K562 (cell line): ENCODE measurements at regions not wholly inside any gene's neighbourhood (a gene's known extent, or its start where the extent isn't known, plus 50 kb on each side); places are given as distances from the start of the nearest gene placed in this dataset.

Source experiments
- ATAC-seq: fragments of 200-7000 bp; cut with Tn5 transposase; 3 replicates; pipeline ENCODE4 v1.9.1; 2020; ENCODE audit warnings: moderate library complexity
- BruUV-seq: library from RNA; stranded (reverse); fragments of 400-500 nt; replicated peaks from 2 replicates; lab custom pipeline; 2021; lab: Mats Ljungman, UMichigan
- CTCF ChIA-PET: fragments of 300-600 bp; formaldehyde crosslinking; extraction: SDS; loops from one replicate; lab custom pipeline; 2021; ENCODE audit warnings: low intra/inter-chr PET ratio; lab: Yijun Ruan, JAX
- POLR2A ChIA-PET: fragments of 300-600, 350-650 bp; sonication (Branson Sonifier 250); formaldehyde crosslinking; extraction: SDS; loops from one replicate; lab custom pipeline; 2021; ENCODE audit warnings: antibody characterized with exemption, inconsistent platforms; lab: Yijun Ruan, JAX
- DNase-seq, 4 experiments: peaks; one replicate each; pipeline versions ENCODE4 v3.0.0 to v3.0.0-alpha.2; 2011 to 2018; ENCODE audit warnings: low spot score in 3 of 4, mixed read lengths in 3 of 4; ENCODE audit errors: extremely low read depth in 1 of 4
- FAIRE-seq: peaks from 2 replicates; lab custom pipeline; 2011; peaks lifted over from hg19 to GRCh38; lab: Jason Lieb, UNC
- H2AFZ ChIP-seq: 2 replicates; pipeline ENCODE4 v1.6.0; 2011; ENCODE audit warnings: low read depth, low read length, control low read depth, inconsistent platforms
- H3K27ac ChIP-seq: fragments of 200-600 bp; 3 replicates; pipeline ENCODE4 v1.8.0; 2011; ENCODE audit warnings: low read depth, mild to moderate bottlenecking, control low read depth, inconsistent platforms, low read length, moderate library complexity, mixed read lengths; ENCODE audit errors: extremely low read depth
- H3K27me3 ChIP-seq, 2 experiments: fragments of 300-600 bp in 1 of 2; 2 replicates in 1 of 2; 3 replicates in 1 of 2; pipeline versions ENCODE4 v1.6.0 to v1.8.0; 2011; ENCODE audit warnings: inconsistent platforms in 2 of 2, low read length in 2 of 2, mild to moderate bottlenecking in 1 of 2, mixed read lengths in 1 of 2, moderate library complexity in 1 of 2; ENCODE audit not compliant: control insufficient read depth in 2 of 2, insufficient read depth in 2 of 2
- H3K36me3 ChIP-seq: fragments of 300-600 bp; 3 replicates; pipeline ENCODE4 v1.8.0; 2011; ENCODE audit warnings: mild to moderate bottlenecking, low read length, inconsistent platforms; ENCODE audit not compliant: control insufficient read depth, insufficient read depth
- H3K4me1 ChIP-seq, 2 experiments: fragments of 200-600 bp in 1 of 2; replicated peaks in 1 of 2; 2 replicates in 1 of 2; 3 replicates in 1 of 2; pipeline versions ENCODE4 v1.5.1 to v1.8.0; 2011; ENCODE audit warnings: inconsistent platforms in 2 of 2, low read length in 2 of 2, mild to moderate bottlenecking in 1 of 2, mixed read lengths in 1 of 2, moderate library complexity in 1 of 2; ENCODE audit not compliant: control insufficient read depth in 2 of 2, insufficient read depth in 2 of 2
- H3K4me2 ChIP-seq: 2 replicates; pipeline ENCODE4 v1.6.1; 2011; ENCODE audit warnings: low read length, control low read depth, inconsistent platforms, mixed read lengths; ENCODE audit not compliant: insufficient read depth
- H3K4me3 ChIP-seq: fragments of 200-600 bp; sonication (generic), shearing (Covaris generic); 2 replicates; pipeline ENCODE4 v1.5.1; 2016; ENCODE audit warnings: control low read depth, inconsistent platforms
- H3K79me2 ChIP-seq: fragments of 200-600 bp; 3 replicates; pipeline ENCODE4 v1.8.0; 2011; ENCODE audit warnings: low read length, inconsistent platforms; ENCODE audit not compliant: control insufficient read depth, insufficient read depth
- H3K9ac ChIP-seq, 2 experiments: 2 replicates each; pipeline versions ENCODE4 v1.6.0 to v1.6.1; 2011; ENCODE audit warnings: low read depth in 2 of 2, low read length in 2 of 2, control low read depth in 1 of 2, inconsistent platforms in 1 of 2, mild to moderate bottlenecking in 1 of 2, mixed read lengths in 1 of 2; ENCODE audit not compliant: insufficient read depth in 1 of 2
- H3K9me1 ChIP-seq: one replicate; pipeline ENCODE4 v1.6.0; 2011; ENCODE audit warnings: inconsistent platforms, mild to moderate bottlenecking, low read length, moderate library complexity; ENCODE audit not compliant: control insufficient read depth, insufficient read depth
- H3K9me3 ChIP-seq: replicated peaks from 2 replicates; pipeline ENCODE4 v1.5.1; 2011; ENCODE audit warnings: low read depth, low read length, inconsistent platforms; ENCODE audit not compliant: control insufficient read depth, insufficient read depth
- H4K20me1 ChIP-seq: replicated peaks from 2 replicates; pipeline ENCODE4 v1.6.1; 2011; ENCODE audit warnings: low read length, inconsistent platforms, mixed read lengths; ENCODE audit not compliant: control insufficient read depth, insufficient read depth
- ATF3 ChIP-seq, 2 experiments: fragments of 450-650 bp in 1 of 2; sonication (generic) in 1 of 2; formaldehyde crosslinking in 1 of 2; IDR thresholded peaks in 1 of 2; conservative IDR thresholded peaks in 1 of 2; 2 replicates each; pipeline versions ENCODE4 v1.6.1 to v1.8.1; 2016 to 2023; ENCODE audit warnings: mild to moderate bottlenecking in 2 of 2, moderate library complexity in 2 of 2, inconsistent platforms in 1 of 2, missing genetic modification reagents in 1 of 2
- CEBPB ChIP-seq: fragments of 450-650 bp; IDR thresholded peaks from 2 replicates; pipeline ENCODE4 v1.6.1; 2016; ENCODE audit warnings: missing genetic modification characterization, missing compliant biosample characterization
- DIDO1 ChIP-seq: fragments of 450-650 bp; IDR thresholded peaks from 2 replicates; pipeline ENCODE4 v1.6.1; 2016; ENCODE audit warnings: low read depth, missing biosample characterization, missing genetic modification characterization
- ELK3 ChIP-seq: fragments of 450-650 bp; formaldehyde crosslinking; IDR thresholded peaks from 2 replicates; pipeline ENCODE4 v1.4.0; 2020; ENCODE audit warnings: mild to moderate bottlenecking
- MGA ChIP-seq: fragments of 450-650 bp; IDR thresholded peaks from 2 replicates; pipeline ENCODE4 v1.6.1; 2016; ENCODE audit warnings: mild to moderate bottlenecking, moderate library complexity
- WGBS: fragments of 100-300 bp; shearing (Covaris generic); methylation state at CpG from one replicate; pipeline ENCODE4 v1.1.6; 2016; ENCODE audit warnings: low coverage, mixed read lengths; ENCODE audit not compliant: insufficient coverage; ENCODE audit errors: missing lambda C conversion rate; 5-methylcytosine and 5-hydroxymethylcytosine counted together
- in situ Hi-C: fragments of 300-500 bp; cut with MboI; formaldehyde crosslinking; loops from 4 replicates; pipeline ENCODE4 v1.15.0; 2018; ENCODE audit warnings: inconsistent platforms, mixed read lengths
- intact Hi-C: fragments of 100-400 bp; cut with micrococcal nuclease; formaldehyde crosslinking; loops from 2 replicates; pipeline ENCODE4 v1.14.2; 2022

GRCh38 chr4:97027728-97028410, 1115.4 kb downstream of the STPG2 start:
- H3K9me3 ChIP-seq, result no peaks in the 10 kb centered on the region; the same call in none of the 2 replicates
- no peaks in the 10 kb centered on the region for H4K20me1 ChIP-seq
- 0% methylated on average over 2 of the region's 2 CpGs for WGBS
- H3K9ac ChIP-seq, result no peak overlapping the region
- ATAC-seq (no peak), FAIRE-seq (no peak), DNase-seq (no peak)
- H3K4me2 ChIP-seq, result no peak overlapping the region
- H3K27ac ChIP-seq, result no peak overlapping the region
- no peaks in the 10 kb centered on the region for H3K36me3 ChIP-seq
- intact Hi-C loops (no loop called here), in situ Hi-C loops (no loop called here)
- no peaks in the 10 kb centered on the region for H3K27me3 ChIP-seq
- POLR2A ChIA-PET, result no interaction called here
- no peaks in the 10 kb centered on the region for H3K9me1 ChIP-seq
- no peak overlapping the region for H3K4me3 ChIP-seq
- CTCF ChIA-PET, result no interaction called here
- no TSS peak for BruUV-seq
- no peaks in the 10 kb centered on the region for H3K79me2 ChIP-seq
- no peaks in the 10 kb centered on the region for H3K4me1 ChIP-seq
- H2AFZ ChIP-seq, result no peak overlapping the region
- TF ChIP-seq ELK3, result no peak
- TF ChIP-seq DIDO1 (tag), result no peak
- TF ChIP-seq MGA, result no peak
- TF ChIP-seq ATF3 (IDR thresholded peaks at IDR 0.05), result no peak
- TF ChIP-seq ATF3 (CRISPR knock-in tag; conservative IDR thresholded peaks at IDR 0.05), result no peak
- no peak for TF ChIP-seq CEBPB
